ENCODE measurements at regions not wholly inside any gene's neighbourhood (a gene's known extent, or its start where the extent isn't known, plus 50 kb on each side); places are given as distances from the start of the nearest gene placed in this dataset.

GRCh38 chr1:68800182-68800581 is 303.3 kb upstream of the DEPDC1 start:
- TF ChIP-seq OSR1 (CRISPR knock-in tag; IDR thresholded peaks at IDR 0.05) (no peak), CSDC2 (CRISPR knock-in tag; IDR thresholded peaks at IDR 0.05) (no peak), ZC3H10 (CRISPR knock-in tag; IDR thresholded peaks at IDR 0.05) (no peak), GLIS3 (CRISPR knock-in tag; IDR thresholded peaks at IDR 0.05) (no peak), TOX (CRISPR knock-in tag; IDR thresholded peaks at IDR 0.05; ENCODE audit: borderline replicate concordance) (no peak), ZNF565 (CRISPR knock-in tag; conservative IDR thresholded peaks at IDR 0.05; ENCODE audit: low read depth) (no peak), ZFP30 (CRISPR knock-in tag; IDR thresholded peaks at IDR 0.05) (no peak), SNAI2 (CRISPR knock-in tag; IDR thresholded peaks at IDR 0.05) (no peak), CREB5 (CRISPR knock-in tag; IDR thresholded peaks at IDR 0.05; ENCODE audit: low read depth) (no peak), RARB (CRISPR knock-in tag; IDR thresholded peaks at IDR 0.05) (no peak), PPARA (CRISPR knock-in tag; IDR thresholded peaks at IDR 0.05; ENCODE audit: borderline replicate concordance) (no peak), PATZ1 (CRISPR knock-in tag; IDR thresholded peaks at IDR 0.05; ENCODE audit: borderline replicate concordance) (no peak), ZNF70 (CRISPR knock-in tag; IDR thresholded peaks at IDR 0.05) (no peak), ZNF8 (CRISPR knock-in tag; IDR thresholded peaks at IDR 0.05) (no peak), BACH2 (CRISPR knock-in tag; IDR thresholded peaks at IDR 0.05; ENCODE audit: borderline replicate concordance) (no peak), ARNTL (CRISPR knock-in tag; IDR thresholded peaks at IDR 0.05; ENCODE audit: borderline replicate concordance, low read depth) (no peak), TCF4 (CRISPR knock-in tag; IDR thresholded peaks at IDR 0.05; ENCODE audit: borderline replicate concordance) (no peak)
- TF ChIP-seq, protein P1, sequence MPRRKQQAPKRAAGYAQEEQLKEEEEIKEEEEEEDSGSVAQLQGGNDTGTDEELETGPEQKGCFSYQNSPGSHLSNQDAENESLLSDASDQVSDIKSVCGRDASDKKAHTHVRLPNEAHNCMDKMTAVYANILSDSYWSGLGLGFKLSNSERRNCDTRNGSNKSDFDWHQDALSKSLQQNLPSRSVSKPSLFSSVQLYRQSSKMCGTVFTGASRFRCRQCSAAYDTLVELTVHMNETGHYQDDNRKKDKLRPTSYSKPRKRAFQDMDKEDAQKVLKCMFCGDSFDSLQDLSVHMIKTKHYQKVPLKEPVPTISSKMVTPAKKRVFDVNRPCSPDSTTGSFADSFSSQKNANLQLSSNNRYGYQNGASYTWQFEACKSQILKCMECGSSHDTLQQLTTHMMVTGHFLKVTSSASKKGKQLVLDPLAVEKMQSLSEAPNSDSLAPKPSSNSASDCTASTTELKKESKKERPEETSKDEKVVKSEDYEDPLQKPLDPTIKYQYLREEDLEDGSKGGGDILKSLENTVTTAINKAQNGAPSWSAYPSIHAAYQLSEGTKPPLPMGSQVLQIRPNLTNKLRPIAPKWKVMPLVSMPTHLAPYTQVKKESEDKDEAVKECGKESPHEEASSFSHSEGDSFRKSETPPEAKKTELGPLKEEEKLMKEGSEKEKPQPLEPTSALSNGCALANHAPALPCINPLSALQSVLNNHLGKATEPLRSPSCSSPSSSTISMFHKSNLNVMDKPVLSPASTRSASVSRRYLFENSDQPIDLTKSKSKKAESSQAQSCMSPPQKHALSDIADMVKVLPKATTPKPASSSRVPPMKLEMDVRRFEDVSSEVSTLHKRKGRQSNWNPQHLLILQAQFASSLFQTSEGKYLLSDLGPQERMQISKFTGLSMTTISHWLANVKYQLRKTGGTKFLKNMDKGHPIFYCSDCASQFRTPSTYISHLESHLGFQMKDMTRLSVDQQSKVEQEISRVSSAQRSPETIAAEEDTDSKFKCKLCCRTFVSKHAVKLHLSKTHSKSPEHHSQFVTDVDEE (CRISPR knock-in tag; IDR thresholded peaks at IDR 0.05): no peak
- TF ChIP-seq, protein P2, sequence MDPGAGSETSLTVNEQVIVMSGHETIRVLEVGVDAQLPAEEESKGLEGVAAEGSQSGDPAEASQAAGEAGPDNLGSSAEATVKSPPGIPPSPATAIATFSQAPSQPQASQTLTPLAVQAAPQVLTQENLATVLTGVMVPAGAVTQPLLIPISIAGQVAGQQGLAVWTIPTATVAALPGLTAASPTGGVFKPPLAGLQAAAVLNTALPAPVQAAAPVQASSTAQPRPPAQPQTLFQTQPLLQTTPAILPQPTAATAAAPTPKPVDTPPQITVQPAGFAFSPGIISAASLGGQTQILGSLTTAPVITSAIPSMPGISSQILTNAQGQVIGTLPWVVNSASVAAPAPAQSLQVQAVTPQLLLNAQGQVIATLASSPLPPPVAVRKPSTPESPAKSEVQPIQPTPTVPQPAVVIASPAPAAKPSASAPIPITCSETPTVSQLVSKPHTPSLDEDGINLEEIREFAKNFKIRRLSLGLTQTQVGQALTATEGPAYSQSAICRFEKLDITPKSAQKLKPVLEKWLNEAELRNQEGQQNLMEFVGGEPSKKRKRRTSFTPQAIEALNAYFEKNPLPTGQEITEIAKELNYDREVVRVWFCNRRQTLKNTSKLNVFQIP (CRISPR knock-in tag; IDR thresholded peaks at IDR 0.05; ENCODE audit: borderline replicate concordance, low read depth): no peak
- TF ChIP-seq, protein P3, sequence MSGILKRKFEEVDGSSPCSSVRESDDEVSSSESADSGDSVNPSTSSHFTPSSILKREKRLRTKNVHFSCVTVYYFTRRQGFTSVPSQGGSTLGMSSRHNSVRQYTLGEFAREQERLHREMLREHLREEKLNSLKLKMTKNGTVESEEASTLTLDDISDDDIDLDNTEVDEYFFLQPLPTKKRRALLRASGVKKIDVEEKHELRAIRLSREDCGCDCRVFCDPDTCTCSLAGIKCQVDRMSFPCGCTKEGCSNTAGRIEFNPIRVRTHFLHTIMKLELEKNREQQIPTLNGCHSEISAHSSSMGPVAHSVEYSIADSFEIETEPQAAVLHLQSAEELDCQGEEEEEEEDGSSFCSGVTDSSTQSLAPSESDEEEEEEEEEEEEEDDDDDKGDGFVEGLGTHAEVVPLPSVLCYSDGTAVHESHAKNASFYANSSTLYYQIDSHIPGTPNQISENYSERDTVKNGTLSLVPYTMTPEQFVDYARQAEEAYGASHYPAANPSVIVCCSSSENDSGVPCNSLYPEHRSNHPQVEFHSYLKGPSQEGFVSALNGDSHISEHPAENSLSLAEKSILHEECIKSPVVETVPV (CRISPR knock-in tag; IDR thresholded peaks at IDR 0.05): no peak
- ATAC-seq: no peak

GRCh38 chr1:68801440-68801839 is 304.6 kb upstream of the DEPDC1 start:
- no peak for TF ChIP-seq ZFP3 (CRISPR knock-in tag; IDR thresholded peaks at IDR 0.05)
- TF ChIP-seq ZNF8 (CRISPR knock-in tag; IDR thresholded peaks at IDR 0.05): no peak
- TF ChIP-seq, protein P1 (CRISPR knock-in tag; IDR thresholded peaks at IDR 0.05): no peak
- TF ChIP-seq PPARA (CRISPR knock-in tag; IDR thresholded peaks at IDR 0.05; ENCODE audit: borderline replicate concordance): no peak
- no peak for TF ChIP-seq SNAI2 (CRISPR knock-in tag; IDR thresholded peaks at IDR 0.05)
- TF ChIP-seq, protein P3 (CRISPR knock-in tag; IDR thresholded peaks at IDR 0.05): no peak
- TF ChIP-seq OSR1 (CRISPR knock-in tag; IDR thresholded peaks at IDR 0.05): no peak
- no peak for TF ChIP-seq CREB5 (CRISPR knock-in tag; IDR thresholded peaks at IDR 0.05; ENCODE audit: low read depth)
- no peak for TF ChIP-seq ZFP30 (CRISPR knock-in tag; IDR thresholded peaks at IDR 0.05)
- no peak for TF ChIP-seq GLIS3 (CRISPR knock-in tag; IDR thresholded peaks at IDR 0.05)

More at GRCh38 chr1:68801440-68801839, 304.6 kb upstream of the DEPDC1 start:
- ATAC-seq: no peak
